ENCODE measurements at regions not wholly inside any gene's neighbourhood (a gene's known extent, or its start where the extent isn't known, plus 50 kb on each side); places are given as distances from the start of the nearest gene placed in this dataset.

- Mint-ChIP-seq H3K4me1 (ENCODE audit: low read depth) (no peaks in the 10 kb centered on the region), H3K36me3 (ENCODE audit: low read depth) (no peaks in the 10 kb centered on the region), H3K27ac (no peak overlapping the region), H3K9me3 (no peaks in the 10 kb centered on the region), H3K27me3 (ENCODE audit: insufficient read depth) (peaks cover 9% of the 10 kb centered on the region), H3K4me3 (no peak overlapping the region)
- TF ChIP-seq, protein P1, sequence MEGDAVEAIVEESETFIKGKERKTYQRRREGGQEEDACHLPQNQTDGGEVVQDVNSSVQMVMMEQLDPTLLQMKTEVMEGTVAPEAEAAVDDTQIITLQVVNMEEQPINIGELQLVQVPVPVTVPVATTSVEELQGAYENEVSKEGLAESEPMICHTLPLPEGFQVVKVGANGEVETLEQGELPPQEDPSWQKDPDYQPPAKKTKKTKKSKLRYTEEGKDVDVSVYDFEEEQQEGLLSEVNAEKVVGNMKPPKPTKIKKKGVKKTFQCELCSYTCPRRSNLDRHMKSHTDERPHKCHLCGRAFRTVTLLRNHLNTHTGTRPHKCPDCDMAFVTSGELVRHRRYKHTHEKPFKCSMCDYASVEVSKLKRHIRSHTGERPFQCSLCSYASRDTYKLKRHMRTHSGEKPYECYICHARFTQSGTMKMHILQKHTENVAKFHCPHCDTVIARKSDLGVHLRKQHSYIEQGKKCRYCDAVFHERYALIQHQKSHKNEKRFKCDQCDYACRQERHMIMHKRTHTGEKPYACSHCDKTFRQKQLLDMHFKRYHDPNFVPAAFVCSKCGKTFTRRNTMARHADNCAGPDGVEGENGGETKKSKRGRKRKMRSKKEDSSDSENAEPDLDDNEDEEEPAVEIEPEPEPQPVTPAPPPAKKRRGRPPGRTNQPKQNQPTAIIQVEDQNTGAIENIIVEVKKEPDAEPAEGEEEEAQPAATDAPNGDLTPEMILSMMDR (IDR thresholded peaks at IDR 0.05): no peak
- no peak for DNase-seq
Measured at GRCh38 chr16:64712026-64712425, 409.8 kb downstream of the CDH11 start.

- H3K36me3 Mint-ChIP-seq (ENCODE audit: low read depth): no peaks in the 10 kb centered on the region
- H3K27ac Mint-ChIP-seq: no peak overlapping the region
- TF ChIP-seq, protein P1 (IDR thresholded peaks at IDR 0.05): no peak
- no peak for DNase-seq
- no peaks in the 10 kb centered on the region for H3K4me1 Mint-ChIP-seq (ENCODE audit: low read depth)
- peaks cover 9% of the 10 kb centered on the region for H3K27me3 Mint-ChIP-seq (ENCODE audit: insufficient read depth)
- no peaks in the 10 kb centered on the region for H3K9me3 Mint-ChIP-seq
- no peak overlapping the region for H3K4me3 Mint-ChIP-seq
Measured at GRCh38 chr16:64711596-64711995, 410.3 kb downstream of the CDH11 start.

GRCh38 chr16:64711026-64711425 is 410.8 kb downstream of the CDH11 start:
- no peak overlapping the region for H3K4me3 Mint-ChIP-seq
- no peaks in the 10 kb centered on the region for H3K36me3 Mint-ChIP-seq (ENCODE audit: low read depth)
- H3K27me3 Mint-ChIP-seq (ENCODE audit: insufficient read depth): peaks cover 7% of the 10 kb centered on the region; the same call in 1 of the 2 replicates
- no peak overlapping the region for H3K27ac Mint-ChIP-seq
- no peaks in the 10 kb centered on the region for H3K9me3 Mint-ChIP-seq
- TF ChIP-seq, protein P1 (IDR thresholded peaks at IDR 0.05): no peak
- peaks cover 1% of the 10 kb centered on the region for H3K4me1 Mint-ChIP-seq (ENCODE audit: low read depth)
- no peak for DNase-seq

DNA sequence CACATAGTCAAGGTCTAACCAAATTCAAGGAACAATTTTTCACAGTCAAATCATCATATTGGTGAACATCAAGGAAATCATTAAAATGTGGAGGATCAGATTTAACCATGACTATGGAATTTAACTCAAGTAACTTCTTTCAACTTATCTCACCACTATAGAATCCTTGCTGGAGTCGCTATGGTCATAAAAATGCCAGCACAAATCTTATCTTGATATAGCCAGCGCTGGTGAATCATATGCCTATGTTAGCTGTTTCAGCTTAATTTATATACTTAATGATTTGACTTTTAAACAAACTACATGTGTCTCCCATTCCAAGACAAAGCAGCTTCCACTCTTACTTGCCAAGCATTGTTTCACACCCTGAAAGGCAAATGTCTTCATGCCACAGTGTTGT is 416.4 kb downstream of the CDH11 start:
- Mint-ChIP-seq H3K4me3 (no peak overlapping the region), H3K27ac (no peak overlapping the region), H3K4me1 (ENCODE audit: low read depth) (peaks cover 12% of the 10 kb centered on the region), H3K27me3 (ENCODE audit: insufficient read depth) (peaks cover 3% of the 10 kb centered on the region; the same call in 1 of the 2 replicates), H3K36me3 (ENCODE audit: low read depth) (no peaks in the 10 kb centered on the region), H3K9me3 (no peaks in the 10 kb centered on the region)
- DNase-seq: peak; percentile 32
- TF ChIP-seq, protein P1 (IDR thresholded peaks at IDR 0.05): no peak

- no peaks in the 10 kb centered on the region for H3K9me3 Mint-ChIP-seq
- peaks cover 3% of the 10 kb centered on the region; the same call in 1 of the 2 replicates for H3K27me3 Mint-ChIP-seq (ENCODE audit: insufficient read depth)
- TF ChIP-seq, protein P1 (IDR thresholded peaks at IDR 0.05): no peak
- no peak overlapping the region for H3K4me3 Mint-ChIP-seq
- no peak for DNase-seq
- no peak overlapping the region for H3K27ac Mint-ChIP-seq
- H3K4me1 Mint-ChIP-seq (ENCODE audit: low read depth): peaks cover 12% of the 10 kb centered on the region
- H3K36me3 Mint-ChIP-seq (ENCODE audit: low read depth): no peaks in the 10 kb centered on the region
Measured at GRCh38 chr16:64704386-64704785, 417.5 kb downstream of the CDH11 start.

DNA sequence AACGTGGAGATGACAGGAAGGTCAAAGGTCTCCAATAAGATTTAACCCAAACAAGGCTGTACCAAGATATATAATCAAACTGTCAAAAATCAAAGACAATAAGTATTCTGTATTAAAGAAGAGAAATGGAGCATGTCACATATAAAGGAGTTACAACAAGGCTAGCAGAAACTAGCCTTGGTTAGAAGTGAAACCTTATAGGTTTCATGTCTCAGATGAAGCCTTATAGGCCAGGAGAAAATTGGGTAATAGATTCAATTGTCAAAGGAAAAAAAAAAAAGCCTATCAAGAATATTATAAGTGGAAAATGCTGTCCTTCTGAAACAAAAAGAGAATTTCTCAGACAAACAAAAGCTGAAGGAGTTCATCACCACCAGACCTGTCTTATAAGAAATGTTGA is 419.4 kb downstream of the CDH11 start:
- no peak for DNase-seq
- Mint-ChIP-seq H3K36me3 (ENCODE audit: low read depth) (no peaks in the 10 kb centered on the region), H3K4me1 (ENCODE audit: low read depth) (peaks cover 12% of the 10 kb centered on the region), H3K9me3 (no peaks in the 10 kb centered on the region), H3K27me3 (ENCODE audit: insufficient read depth) (peaks cover 6% of the 10 kb centered on the region; the same call in 1 of the 2 replicates), H3K4me3 (no peak overlapping the region), H3K27ac (no peak overlapping the region)
- TF ChIP-seq, protein P1 (IDR thresholded peaks at IDR 0.05): no peak

Measured in HFFc6 (cell line).